ENCODE measurements at regions not wholly inside any gene's neighbourhood (a gene's known extent, or its start where the extent isn't known, plus 50 kb on each side); places are given as distances from the start of the nearest gene placed in this dataset.
"Not testable (repeated sequence)": the region's sequence is repeated elsewhere in the genome, so short reads cannot be mapped to it uniquely, and the experiment has no call there.

DNA sequence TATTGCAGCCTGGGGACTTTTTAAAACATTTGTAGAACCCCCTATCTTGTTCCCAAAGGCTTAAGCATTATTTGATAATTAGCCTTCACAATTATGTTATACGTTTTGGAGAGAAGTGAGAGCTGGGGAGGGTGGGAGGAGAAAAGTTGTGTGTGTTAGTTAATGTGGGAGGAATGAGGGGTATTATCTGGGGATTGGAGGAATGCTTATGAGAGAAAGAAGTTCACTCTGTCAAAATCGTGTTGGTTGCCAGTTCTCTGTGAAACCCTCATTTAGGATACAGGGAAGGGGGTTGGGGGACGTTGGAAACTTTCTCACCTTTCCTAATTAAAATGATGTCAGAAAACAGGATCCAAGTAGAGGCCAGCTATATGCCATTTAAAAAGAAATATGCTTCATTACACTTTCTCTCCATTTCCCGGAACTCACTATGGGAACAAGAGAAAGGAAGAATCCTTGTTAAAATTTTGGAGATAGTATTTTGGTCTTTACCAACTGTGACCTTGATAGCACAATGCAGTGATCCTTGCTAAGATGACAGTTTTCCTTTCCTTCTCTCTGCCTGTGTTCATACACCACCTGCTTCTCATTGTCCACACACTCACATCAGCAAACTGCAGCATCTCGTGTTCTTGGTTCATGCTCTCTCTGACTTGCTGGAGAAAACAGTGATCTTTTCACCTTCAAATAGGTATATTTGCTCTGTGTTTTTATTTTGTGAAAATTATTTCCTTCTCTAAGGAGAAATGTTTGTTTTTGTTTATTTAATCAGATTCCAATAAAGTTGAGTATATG, 336.7 kb upstream of the CLINT1 start:
- H3K27me3 ChIP-seq (ENCODE audit: control insufficient read depth, insufficient read depth, low read length): no peaks in the 10 kb centered on the region
- no peak overlapping the region for H3K4me3 ChIP-seq (ENCODE audit: low read depth, low read length)
- ChIA-PET CTCF (interaction anchor here (0.6 kb wide), 1 partner anchor 219 kb away, joined by 3 read pairs; no protein-coding TSS in a partner anchor), POLR2A (no interaction called here)
- TF ChIP-seq, protein P1, sequence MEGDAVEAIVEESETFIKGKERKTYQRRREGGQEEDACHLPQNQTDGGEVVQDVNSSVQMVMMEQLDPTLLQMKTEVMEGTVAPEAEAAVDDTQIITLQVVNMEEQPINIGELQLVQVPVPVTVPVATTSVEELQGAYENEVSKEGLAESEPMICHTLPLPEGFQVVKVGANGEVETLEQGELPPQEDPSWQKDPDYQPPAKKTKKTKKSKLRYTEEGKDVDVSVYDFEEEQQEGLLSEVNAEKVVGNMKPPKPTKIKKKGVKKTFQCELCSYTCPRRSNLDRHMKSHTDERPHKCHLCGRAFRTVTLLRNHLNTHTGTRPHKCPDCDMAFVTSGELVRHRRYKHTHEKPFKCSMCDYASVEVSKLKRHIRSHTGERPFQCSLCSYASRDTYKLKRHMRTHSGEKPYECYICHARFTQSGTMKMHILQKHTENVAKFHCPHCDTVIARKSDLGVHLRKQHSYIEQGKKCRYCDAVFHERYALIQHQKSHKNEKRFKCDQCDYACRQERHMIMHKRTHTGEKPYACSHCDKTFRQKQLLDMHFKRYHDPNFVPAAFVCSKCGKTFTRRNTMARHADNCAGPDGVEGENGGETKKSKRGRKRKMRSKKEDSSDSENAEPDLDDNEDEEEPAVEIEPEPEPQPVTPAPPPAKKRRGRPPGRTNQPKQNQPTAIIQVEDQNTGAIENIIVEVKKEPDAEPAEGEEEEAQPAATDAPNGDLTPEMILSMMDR (IDR thresholded peaks at IDR 0.05; ENCODE audit: insufficient read depth, low read depth, low read length): no peak
- no peaks in the 10 kb centered on the region for H3K36me3 ChIP-seq (ENCODE audit: control insufficient read depth, insufficient read depth, low read length)
- no peak for DNase-seq (ENCODE audit: low read depth)

GRCh38 chr5:158194561-158194976, 335.6 kb upstream of the CLINT1 start:
- H3K27me3 ChIP-seq (ENCODE audit: control insufficient read depth, insufficient read depth, low read length): no peaks in the 10 kb centered on the region
- POLR2A ChIA-PET: no interaction called here
- TF ChIP-seq, protein P1 (IDR thresholded peaks at IDR 0.05; ENCODE audit: insufficient read depth, low read depth, low read length): no peak
- no peak for DNase-seq (ENCODE audit: low read depth)
- CTCF ChIA-PET: no interaction called here
- H3K36me3 ChIP-seq (ENCODE audit: control insufficient read depth, insufficient read depth, low read length): no peaks in the 10 kb centered on the region
- no peak overlapping the region for H3K4me3 ChIP-seq (ENCODE audit: low read depth, low read length)

GRCh38 chr5:158193395-158193794, 334.4 kb upstream of the CLINT1 start:
- H3K36me3 ChIP-seq (ENCODE audit: control insufficient read depth, insufficient read depth, low read length); H3K27me3 ChIP-seq (ENCODE audit: control insufficient read depth, insufficient read depth, low read length); POLR2A ChIA-PET; H3K4me3 ChIP-seq (ENCODE audit: low read depth, low read length); DNase-seq (ENCODE audit: low read depth): not testable (repeated sequence)
- CTCF ChIA-PET: interaction anchor here (0.6 kb wide), 1 partner anchor 92 kb away, joined by 4 read pairs; no protein-coding TSS in a partner anchor

DNA sequence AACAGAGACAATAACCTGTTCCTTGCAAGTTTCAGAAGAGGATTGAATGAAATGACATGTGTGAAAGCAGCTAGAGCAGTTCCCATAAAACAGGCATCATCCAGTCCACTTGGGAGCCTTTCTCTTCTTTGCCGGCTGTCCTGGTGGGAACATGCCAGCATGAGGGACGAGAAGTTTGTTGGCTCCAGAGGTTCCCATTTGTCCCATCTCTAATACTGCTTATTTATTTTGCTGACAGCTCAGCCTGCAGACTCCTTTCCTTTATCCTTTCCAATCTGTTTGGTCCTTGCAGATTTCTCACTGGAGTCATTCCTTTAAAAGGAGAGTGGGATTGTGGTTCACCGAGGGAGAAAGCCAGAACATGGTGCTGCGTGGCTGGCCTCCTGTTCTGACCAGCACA, 321.5 kb upstream of the CLINT1 start:
- TF ChIP-seq, protein P1 (IDR thresholded peaks at IDR 0.05; ENCODE audit: insufficient read depth, low read depth, low read length): no peak
- no peak for DNase-seq (ENCODE audit: low read depth)
- Histone ChIP-seq H3K36me3 (ENCODE audit: control insufficient read depth, insufficient read depth, low read length) (no peaks in the 10 kb centered on the region), H3K27me3 (ENCODE audit: control insufficient read depth, insufficient read depth, low read length) (no peaks in the 10 kb centered on the region; the same call in none of the 2 replicates), H3K4me3 (ENCODE audit: low read depth, low read length) (no peak overlapping the region)
- ChIA-PET POLR2A (no interaction called here), CTCF (interaction anchor here (1.5 to 1.7 kb wide), 3 partner anchors 105 to 927 kb away, joined by 4 to 7 read pairs (median 7); no protein-coding TSS in a partner anchor)

GRCh38 chr5:158179271-158179670, 320.3 kb upstream of the CLINT1 start:
- Histone ChIP-seq H3K36me3 (ENCODE audit: control insufficient read depth, insufficient read depth, low read length) (no peaks in the 10 kb centered on the region), H3K27me3 (ENCODE audit: control insufficient read depth, insufficient read depth, low read length) (no peaks in the 10 kb centered on the region; the same call in none of the 2 replicates), H3K4me3 (ENCODE audit: low read depth, low read length) (no peak overlapping the region)
- ChIA-PET CTCF (interaction anchor here (1.5 to 1.7 kb wide), 3 partner anchors 104 to 928 kb away, joined by 4 to 7 read pairs (median 7); no protein-coding TSS in a partner anchor), POLR2A (no interaction called here)
- TF ChIP-seq, protein P1 (IDR thresholded peaks at IDR 0.05; ENCODE audit: insufficient read depth, low read depth, low read length): no peak
- DNase-seq (ENCODE audit: low read depth): no peak
